GM12865 (cell line): ENCODE measurements at regions not wholly inside any gene's neighbourhood (a gene's known extent, or its start where the extent isn't known, plus 50 kb on each side); places are given as distances from the start of the nearest gene placed in this dataset.

Source experiments
- DNase-seq: peaks from one replicate; pipeline ENCODE4 v3.0.0; 2010; ENCODE audit warnings: low read depth
- H3K4me3 ChIP-seq: 2 replicates; pipeline ENCODE4 v1.5.1; 2011; ENCODE audit warnings: mild to moderate bottlenecking, low read depth, low read length, control low read depth
- CTCF ChIP-seq: IDR thresholded peaks from 2 replicates; pipeline ENCODE4 v1.5.1; 2011; ENCODE audit warnings: low read length, control low read depth, low read depth, inconsistent platforms; ENCODE audit not compliant: insufficient read depth; ENCODE audit errors: missing control alignments

DNA sequence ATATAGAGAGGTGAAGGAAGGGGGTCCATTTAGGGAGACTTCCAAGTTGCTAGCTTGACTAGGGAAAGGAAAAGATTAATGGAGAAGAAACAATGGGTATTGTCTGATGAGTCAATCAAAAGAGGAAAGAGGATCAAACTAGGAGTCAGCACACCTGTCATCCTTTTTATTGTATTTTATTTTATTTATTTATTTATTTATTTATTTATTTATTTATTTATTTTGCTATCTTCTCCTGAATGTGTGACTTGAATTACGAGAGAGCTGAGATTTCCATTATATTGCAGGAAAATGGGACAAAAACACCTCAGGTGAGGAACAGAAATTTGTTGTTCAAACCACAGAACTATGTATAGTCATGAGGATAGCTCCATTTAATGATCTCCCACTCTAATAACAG lies 58.9 kb downstream of the NUDT11 start:
- no peak for TF ChIP-seq CTCF
- no peak for DNase-seq

DNA sequence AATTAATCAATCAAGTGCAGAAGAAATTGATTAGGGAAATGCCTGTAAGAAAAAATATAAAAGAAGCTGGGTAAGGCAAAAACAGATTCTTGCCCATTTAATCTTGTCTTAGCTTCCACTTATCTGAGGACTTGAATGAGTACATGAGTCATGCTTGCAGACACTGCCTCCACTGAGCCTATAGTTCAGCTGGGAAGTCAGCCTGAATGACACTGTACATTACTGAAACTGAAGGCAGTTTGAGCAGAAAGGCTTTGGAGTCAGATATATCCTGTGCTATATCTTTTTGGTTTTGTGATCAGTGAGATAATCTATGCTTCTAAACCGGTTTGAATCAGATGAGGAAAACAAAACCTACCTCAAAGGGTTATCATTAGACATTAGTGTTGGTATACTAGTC lies 61.3 kb downstream of the NUDT11 start:
- DNase-seq: no peak
- TF ChIP-seq CTCF: no peak
- H3K4me3 ChIP-seq: no peak overlapping the region

More for the DNA sequence above, 58.9 kb downstream of the NUDT11 start:
- no peak overlapping the region for H3K4me3 ChIP-seq

DNA sequence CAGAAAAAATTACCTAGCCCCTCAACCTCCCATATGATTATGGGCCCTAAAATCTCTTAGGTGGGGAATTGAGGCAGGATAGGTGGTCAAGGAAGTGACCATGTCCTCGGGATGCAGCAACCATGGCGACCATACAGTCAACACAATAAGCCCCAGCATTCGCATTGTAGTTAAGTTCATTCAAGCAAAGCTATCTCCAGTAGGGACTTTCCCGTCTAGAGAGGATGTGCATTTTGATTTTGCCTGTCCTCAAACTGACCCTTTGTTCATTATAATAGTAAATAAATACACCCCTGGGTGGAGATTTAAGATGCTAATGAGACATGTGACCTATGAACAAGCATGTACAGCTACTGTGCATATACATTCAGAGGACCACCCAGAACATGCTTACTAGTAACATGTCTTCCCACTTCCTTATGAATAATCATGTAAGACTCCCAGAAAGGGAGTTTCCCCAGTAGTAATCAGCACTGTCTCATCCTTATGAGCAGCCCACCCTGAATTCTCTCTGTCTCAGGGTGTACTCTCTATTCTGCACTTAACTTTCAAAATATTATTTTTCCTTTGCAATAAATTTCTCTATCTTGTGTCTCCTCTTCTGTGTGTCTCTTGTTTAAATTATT lies 74.3 kb downstream of the NUDT11 start:
- no peak for TF ChIP-seq CTCF
- no peak for DNase-seq
- no peak overlapping the region for H3K4me3 ChIP-seq

GRCh38 chrX:51420610-51421009 lies 75.8 kb downstream of the NUDT11 start:
- DNase-seq: peak; percentile 36
- peak; percentile 53 for TF ChIP-seq CTCF
- no peak overlapping the region for H3K4me3 ChIP-seq

GRCh38 chrX:51408462-51408861 lies 75.8 kb downstream of the NUDT10 start:
- TF ChIP-seq CTCF: no peak
- no peak overlapping the region for H3K4me3 ChIP-seq
- DNase-seq: no peak

DNA sequence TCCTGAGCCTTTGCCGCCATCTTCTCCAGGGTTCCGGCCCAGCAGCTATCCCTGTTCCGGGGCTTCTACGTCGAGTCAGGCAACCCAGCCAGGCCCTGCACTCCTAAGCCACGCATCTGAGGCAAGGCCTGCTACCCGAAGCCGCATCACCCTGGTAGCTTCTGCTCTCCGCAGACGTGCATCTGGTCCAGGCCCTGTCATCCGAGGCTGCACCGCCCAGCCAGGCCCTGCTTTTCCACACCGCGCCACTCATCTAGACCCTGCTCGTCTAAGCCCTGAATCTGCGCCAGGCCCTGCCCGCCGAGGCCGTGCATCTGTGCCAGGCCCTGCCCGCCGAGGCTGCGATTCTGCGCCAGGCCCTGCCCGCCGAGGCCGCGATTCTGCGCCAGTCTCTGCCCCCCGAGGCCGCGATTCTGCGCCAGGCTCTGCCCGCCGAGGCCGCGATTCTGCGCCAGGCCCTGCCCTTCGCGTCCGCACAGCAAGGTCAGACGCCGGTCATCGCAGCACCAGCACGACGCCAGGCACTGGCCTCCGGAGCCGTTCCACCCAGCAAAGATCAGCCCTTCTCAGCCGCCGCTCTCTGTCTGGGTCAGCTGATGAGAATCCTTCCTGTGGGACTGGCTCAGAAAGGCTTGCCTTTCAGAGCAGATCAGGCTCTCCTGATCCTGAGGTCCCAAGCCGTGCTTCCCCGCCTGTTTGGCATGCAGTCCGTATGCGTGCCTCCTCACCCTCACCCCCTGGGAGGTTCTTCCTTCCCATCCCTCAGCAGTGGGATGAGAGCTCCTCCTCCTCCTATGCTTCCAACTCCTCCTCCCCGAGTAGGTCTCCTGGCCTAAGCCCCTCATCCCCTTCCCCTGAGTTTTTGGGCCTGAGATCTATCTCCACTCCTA lies 75.1 kb downstream of the NUDT10 start:
- H3K4me3 ChIP-seq: no peak overlapping the region
- no peak for TF ChIP-seq CTCF
- DNase-seq: no peak
